PC-3 (cell line): ENCODE measurements at regions not wholly inside any gene's neighbourhood (a gene's known extent, or its start where the extent isn't known, plus 50 kb on each side); places are given as distances from the start of the nearest gene placed in this dataset.
"Not testable (repeated sequence)": the region's sequence is repeated elsewhere in the genome, so short reads cannot be mapped to it uniquely, and the experiment has no call there.

ENCODE experiments used
- ATAC-seq: fragments of 200-7000 bp; cut with Tn5 transposase; 2 replicates; pipeline ENCODE4 v1.9.1; 2020; ENCODE audit warnings: mild to moderate bottlenecking, moderate library complexity
- BruUV-seq: library from RNA; stranded (reverse); fragments of 400-500 nt; replicated peaks from 2 replicates; lab custom pipeline; 2021; lab: Mats Ljungman, UMichigan
- CTCF ChIA-PET: fragments of 300-600 bp; sonication (Branson Sonifier 250); formaldehyde crosslinking; loops from one replicate; lab custom pipeline; 2022; ENCODE audit warnings: antibody characterized with exemption; lab: Charles Lee
- POLR2A ChIA-PET: fragments of 300-600 bp; sonication (Branson Sonifier 250); formaldehyde crosslinking; loops from one replicate; lab custom pipeline; 2022; ENCODE audit warnings: antibody characterized with exemption; ENCODE audit not compliant: unreplicated experiment; lab: Charles Lee
- DNase-seq: peaks from one replicate; pipeline ENCODE4 v3.0.0-alpha.2; 2015
- H2AFZ ChIP-seq: fragments of 300-600 bp; sonication (generic); 2 replicates; pipeline ENCODE4 v1.6.0; 2016; ENCODE audit warnings: antibody characterized with exemption, low read length
- H3F3A ChIP-seq: fragments of 300-600 bp; sonication (generic); one replicate; pipeline ENCODE4 v1.6.0; 2017; ENCODE audit warnings: antibody characterized with exemption, low read length, control low read depth, mild to moderate bottlenecking; ENCODE audit not compliant: unreplicated experiment
- H3K27ac ChIP-seq: fragments of 300-600 bp; sonication (generic); 2 replicates; pipeline ENCODE4 v1.5.1; 2016; ENCODE audit warnings: mild to moderate bottlenecking, low read length
- H3K27me3 ChIP-seq: fragments of 300-600 bp; sonication (generic); 2 replicates; pipeline ENCODE4 v1.6.1; 2016; ENCODE audit warnings: low read length, mixed read lengths
- H3K36me3 ChIP-seq: fragments of 300-600 bp; sonication (generic); 2 replicates; pipeline ENCODE4 v1.6.1; 2016; ENCODE audit warnings: low read depth, mixed run types, low read length, mixed read lengths
- H3K4me1 ChIP-seq: fragments of 300-600 bp; sonication (generic); 2 replicates; pipeline ENCODE4 v1.5.1; 2016; ENCODE audit warnings: low read length; ENCODE audit not compliant: insufficient read depth
- H3K4me2 ChIP-seq: fragments of 300-600 bp; sonication (generic); 2 replicates; pipeline ENCODE4 v1.6.0; 2016; ENCODE audit warnings: low read length
- H3K4me3 ChIP-seq: fragments of 300-600 bp; sonication (generic); 2 replicates; pipeline ENCODE4 v1.5.1; 2016; ENCODE audit warnings: mild to moderate bottlenecking, low read length, mixed read lengths
- H3K79me2 ChIP-seq: fragments of 300-600 bp; sonication (generic); 2 replicates; pipeline ENCODE4 v1.6.1; 2017; ENCODE audit warnings: low read length, mixed read lengths
- H3K9ac ChIP-seq: fragments of 300-600 bp; sonication (generic); 2 replicates; pipeline ENCODE4 v1.6.0; 2016; ENCODE audit warnings: mild to moderate bottlenecking, low read length
- H3K9me2 ChIP-seq: fragments of 300-600 bp; sonication (generic); replicated peaks from 2 replicates; pipeline ENCODE4 v1.6.1; 2016; ENCODE audit warnings: mixed run types, low read length, mixed read lengths
- H3K9me3 ChIP-seq: fragments of 300-600 bp; sonication (generic); 2 replicates; pipeline ENCODE4 v1.6.1; 2016; ENCODE audit warnings: low read length, mixed read lengths
- H4K20me1 ChIP-seq: fragments of 300-600 bp; sonication (generic); 2 replicates; pipeline ENCODE4 v1.6.1; 2016; ENCODE audit warnings: low read length, mixed read lengths
- EZH2 ChIP-seq: fragments of 300-600 bp; sonication (generic); IDR thresholded peaks from one replicate; pipeline ENCODE4 v1.6.1; 2017; ENCODE audit warnings: antibody characterized with exemption, mild to moderate bottlenecking, low read length; ENCODE audit not compliant: unreplicated experiment
- EZH2phosphoT487 ChIP-seq: fragments of 300-600 bp; sonication (generic); IDR thresholded peaks from 2 replicates; pipeline ENCODE4 v1.6.1; 2018; ENCODE audit warnings: mild to moderate bottlenecking, antibody characterized with exemption, low read length, borderline replicate concordance
- intact Hi-C: fragments of 100-400 bp; cut with micrococcal nuclease; formaldehyde crosslinking; loops from 2 replicates; pipeline ENCODE4 v1.9.0; 2023
- TF ChIP-seq, protein P1 (sequence below): fragments of 300-600 bp; sonication (generic); conservative IDR thresholded peaks from 2 replicates; pipeline ENCODE4 v1.5.1; 2017; ENCODE audit warnings: antibody characterized with exemption, low read depth, mild to moderate bottlenecking, low read length

DNA sequence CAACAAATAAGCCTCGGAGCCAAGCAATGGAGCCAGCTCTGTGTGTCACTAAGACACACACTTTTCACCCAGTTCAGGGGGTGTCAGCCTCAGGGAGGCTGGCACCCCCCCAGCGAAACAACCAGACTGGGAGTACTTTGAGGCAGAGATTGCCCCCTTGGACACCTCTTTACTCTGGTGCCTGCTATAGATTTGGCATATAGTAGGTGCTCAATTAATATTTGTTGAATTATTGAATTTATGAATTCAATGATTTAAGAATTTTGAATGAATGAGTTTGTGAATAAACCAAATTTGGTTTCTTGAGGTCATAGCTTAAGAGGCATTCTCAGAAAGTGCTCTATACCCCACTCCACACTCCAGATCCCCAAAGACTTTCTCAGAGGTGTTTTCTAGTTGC lies 70.3 kb downstream of the OLIG1 start:
- Histone ChIP-seq H3K36me3 (no peaks in the 10 kb centered on the region), H3K27me3 (peaks cover 89% of the 10 kb centered on the region), H3K4me2 (no peak overlapping the region), H3F3A (no peaks in the 10 kb centered on the region), H2AFZ (no peak overlapping the region), H4K20me1 (no peaks in the 10 kb centered on the region), H3K9me2 (no peaks in the 10 kb centered on the region), H3K4me1 (no peaks in the 10 kb centered on the region), H3K9me3 (no peaks in the 10 kb centered on the region), H3K9ac (no peak overlapping the region), H3K27ac (no peak overlapping the region), H3K79me2 (no peaks in the 10 kb centered on the region), H3K4me3 (no peak overlapping the region)
- intact Hi-C loops: no loop called here
- ChIA-PET CTCF (no interaction called here), POLR2A (no interaction called here)
- TF ChIP-seq EZH2phosphoT487: no peak
- TF ChIP-seq, protein P1, sequence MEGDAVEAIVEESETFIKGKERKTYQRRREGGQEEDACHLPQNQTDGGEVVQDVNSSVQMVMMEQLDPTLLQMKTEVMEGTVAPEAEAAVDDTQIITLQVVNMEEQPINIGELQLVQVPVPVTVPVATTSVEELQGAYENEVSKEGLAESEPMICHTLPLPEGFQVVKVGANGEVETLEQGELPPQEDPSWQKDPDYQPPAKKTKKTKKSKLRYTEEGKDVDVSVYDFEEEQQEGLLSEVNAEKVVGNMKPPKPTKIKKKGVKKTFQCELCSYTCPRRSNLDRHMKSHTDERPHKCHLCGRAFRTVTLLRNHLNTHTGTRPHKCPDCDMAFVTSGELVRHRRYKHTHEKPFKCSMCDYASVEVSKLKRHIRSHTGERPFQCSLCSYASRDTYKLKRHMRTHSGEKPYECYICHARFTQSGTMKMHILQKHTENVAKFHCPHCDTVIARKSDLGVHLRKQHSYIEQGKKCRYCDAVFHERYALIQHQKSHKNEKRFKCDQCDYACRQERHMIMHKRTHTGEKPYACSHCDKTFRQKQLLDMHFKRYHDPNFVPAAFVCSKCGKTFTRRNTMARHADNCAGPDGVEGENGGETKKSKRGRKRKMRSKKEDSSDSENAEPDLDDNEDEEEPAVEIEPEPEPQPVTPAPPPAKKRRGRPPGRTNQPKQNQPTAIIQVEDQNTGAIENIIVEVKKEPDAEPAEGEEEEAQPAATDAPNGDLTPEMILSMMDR: no peak
- DNase-seq (no peak), ATAC-seq (no peak)
- no TSS peak for BruUV-seq

DNA sequence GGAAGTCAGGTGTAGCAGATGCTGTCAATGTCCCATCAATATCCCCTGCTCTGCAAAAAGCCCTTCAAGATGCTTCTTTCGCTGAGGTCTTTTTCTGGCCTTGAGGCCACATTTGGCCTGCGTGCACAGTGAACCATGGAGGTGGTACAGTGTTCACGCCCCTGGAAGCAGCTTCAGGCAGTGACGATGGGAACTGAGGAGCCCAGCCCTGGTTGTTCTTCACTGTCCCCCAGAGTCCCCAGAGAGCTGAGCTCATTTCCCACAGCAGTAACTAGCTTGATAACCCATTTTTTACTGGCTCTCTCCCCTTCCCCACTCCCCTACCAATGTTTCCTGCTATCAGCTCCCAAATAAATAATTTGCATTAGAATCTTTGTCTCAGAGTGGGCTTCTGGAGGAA lies 76.5 kb downstream of the OLIG1 start:
- Histone ChIP-seq H3K9me2 (no peaks in the 10 kb centered on the region), H3K9ac (no peak overlapping the region), H4K20me1 (no peaks in the 10 kb centered on the region), H3K36me3 (no peaks in the 10 kb centered on the region), H2AFZ (no peak overlapping the region), H3K79me2 (no peaks in the 10 kb centered on the region), H3F3A (no peaks in the 10 kb centered on the region), H3K4me2 (no peak overlapping the region), H3K27me3 (peaks cover 91% of the 10 kb centered on the region), H3K4me1 (no peaks in the 10 kb centered on the region), H3K27ac (no peak overlapping the region), H3K9me3 (no peaks in the 10 kb centered on the region), H3K4me3 (no peak overlapping the region)
- ATAC-seq: no peak
- intact Hi-C loops: no loop called here
- no peak for TF ChIP-seq EZH2phosphoT487
- TF ChIP-seq EZH2: no peak
- TF ChIP-seq, protein P1: no peak
- no peak for DNase-seq
- POLR2A ChIA-PET: no interaction called here
- CTCF ChIA-PET: no interaction called here
- no TSS peak for BruUV-seq

DNA sequence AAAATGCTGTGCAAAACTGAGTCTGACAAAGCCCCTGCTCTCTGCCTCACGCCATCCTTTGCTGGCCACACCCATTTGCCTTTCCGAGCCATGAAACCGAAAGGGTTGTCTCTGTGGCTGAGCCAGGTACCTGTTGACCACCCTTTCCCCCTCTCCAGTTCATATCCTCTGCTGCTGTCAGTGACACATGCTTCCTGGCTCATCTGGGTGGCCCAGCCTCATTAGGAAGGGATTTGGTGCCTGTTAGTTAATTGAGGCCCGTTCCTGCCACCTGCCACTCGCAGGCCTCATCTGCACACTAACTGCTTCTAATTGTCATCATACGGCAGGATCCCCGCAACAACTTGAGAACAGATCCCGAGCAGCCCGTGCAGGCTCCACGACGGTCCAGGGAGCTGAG lies 79.2 kb downstream of the OLIG1 start:
- no peak overlapping the region for H3K27ac ChIP-seq
- DNase-seq (no peak), ATAC-seq (no peak)
- H3K27me3 ChIP-seq: peaks cover 84% of the 10 kb centered on the region
- no peaks in the 10 kb centered on the region for H3K79me2 ChIP-seq
- H3K9me3 ChIP-seq: no peaks in the 10 kb centered on the region
- ChIA-PET POLR2A (no interaction called here), CTCF (no interaction called here)
- no peaks in the 10 kb centered on the region for H3K36me3 ChIP-seq
- no TSS peak for BruUV-seq
- H4K20me1 ChIP-seq: no peaks in the 10 kb centered on the region
- TF ChIP-seq, protein P1: no peak
- TF ChIP-seq EZH2phosphoT487: no peak
- no peak for TF ChIP-seq EZH2
- intact Hi-C loops: no loop called here
- no peaks in the 10 kb centered on the region for H3F3A ChIP-seq
- no peak overlapping the region for H3K4me2 ChIP-seq
- H3K9ac ChIP-seq: no peak overlapping the region
- no peak overlapping the region for H2AFZ ChIP-seq
- no peak overlapping the region for H3K4me3 ChIP-seq
- peaks cover 3% of the 10 kb centered on the region; the same call in 1 of the 2 replicates for H3K4me1 ChIP-seq
- no peaks in the 10 kb centered on the region for H3K9me2 ChIP-seq

DNA sequence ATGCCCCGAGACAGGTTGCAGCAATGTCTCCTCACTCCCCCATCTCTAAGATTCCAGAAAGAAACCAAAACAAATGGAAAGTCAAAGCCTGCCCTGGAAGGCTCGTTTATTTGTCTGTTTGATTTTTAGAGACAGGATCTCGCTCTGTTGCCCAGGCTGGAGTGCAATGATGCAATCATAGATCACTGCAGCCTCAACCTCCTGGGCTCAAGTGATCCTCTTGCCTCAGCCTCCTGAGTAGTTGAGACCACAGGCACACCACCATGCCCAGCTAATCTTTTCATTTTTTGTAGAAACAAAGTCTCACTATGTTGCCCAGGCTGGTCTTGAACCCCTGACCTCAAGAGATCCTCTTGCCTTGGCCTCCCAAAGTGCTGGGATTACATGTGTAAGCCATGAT lies 78.8 kb upstream of the IFNAR2 start:
- H3K36me3 ChIP-seq, H3K4me1 ChIP-seq, H3K4me3 ChIP-seq, DNase-seq, H3K79me2 ChIP-seq, H2AFZ ChIP-seq, BruUV-seq, H4K20me1 ChIP-seq, POLR2A ChIA-PET, H3K9me2 ChIP-seq, CTCF ChIA-PET, H3F3A ChIP-seq, ATAC-seq, H3K27ac ChIP-seq, H3K9me3 ChIP-seq, H3K4me2 ChIP-seq, H3K9ac ChIP-seq, intact Hi-C loops: not testable (repeated sequence)
- peaks cover 71% of the 10 kb centered on the region for H3K27me3 ChIP-seq
